Right hindlimb (tissue), 1 donor: ENCODE measurements at regions not wholly inside any gene's neighbourhood (a gene's known extent, or its start where the extent isn't known, plus 50 kb on each side); places are given as distances from the start of the nearest gene placed in this dataset.

Experiments
- DNase-seq: peaks from one replicate; pipeline ENCODE4 v3.0.0-alpha.2; 2018

GRCh38 chr6:18675881-18676280, 288.7 kb downstream of the RNF144B start:
- no peak for DNase-seq

- DNase-seq, result no peak
These were observed 289.4 kb downstream of the RNF144B start for GRCh38 chr6:18676548-18676947.

- DNase-seq, result no peak
These were observed 293.7 kb downstream of the RNF144B start for GRCh38 chr6:18680842-18681241.

GRCh38 chr6:18681832-18682503, 294.8 kb downstream of the RNF144B start:
- no peak for DNase-seq

GRCh38 chr6:18684343-18684742, 297.2 kb downstream of the RNF144B start:
- no peak for DNase-seq

- DNase-seq, result no peak
These were observed 306.0 kb downstream of the RNF144B start for GRCh38 chr6:18692929-18693685.

GRCh38 chr6:18693881-18694280, 306.7 kb downstream of the RNF144B start:
- no peak for DNase-seq

GRCh38 chr6:18703546-18703945, 316.4 kb downstream of the RNF144B start:
- no peak for DNase-seq

- peak; percentile 16 for DNase-seq
These were observed 320.7 kb downstream of the RNF144B start for GRCh38 chr6:18707714-18708439.

GRCh38 chr6:18712595-18712994, 325.4 kb downstream of the RNF144B start:
- no peak for DNase-seq

GRCh38 chr6:18720075-18720474, 332.9 kb downstream of the RNF144B start:
- no peak for DNase-seq

GRCh38 chr6:18724056-18724455, 336.9 kb downstream of the RNF144B start:
- DNase-seq, result no peak

- no peak for DNase-seq
These were observed 338.3 kb downstream of the RNF144B start for GRCh38 chr6:18725449-18725848.

- no peak for DNase-seq
These were observed 346.9 kb downstream of the RNF144B start for GRCh38 chr6:18733921-18734550.

- DNase-seq, result no peak
These were observed 354.6 kb downstream of the RNF144B start for GRCh38 chr6:18741741-18742140.

- no peak for DNase-seq
These were observed 355.3 kb downstream of the RNF144B start for GRCh38 chr6:18742406-18742805.

- no peak for DNase-seq
These were observed 359.6 kb downstream of the RNF144B start for GRCh38 chr6:18746727-18747126.

GRCh38 chr6:18748314-18748713, 361.2 kb downstream of the RNF144B start:
- no peak for DNase-seq

- DNase-seq, result no peak
These were observed 365.3 kb downstream of the RNF144B start for GRCh38 chr6:18752278-18753068.

- DNase-seq, result no peak
These were observed 365.9 kb downstream of the RNF144B start for GRCh38 chr6:18753076-18753475.

GRCh38 chr6:18763086-18763485, 375.9 kb downstream of the RNF144B start:
- DNase-seq, result no peak

GRCh38 chr6:18784794-18785193, 397.6 kb downstream of the RNF144B start:
- DNase-seq, result no peak
